ENCODE measurements at regions not wholly inside any gene's neighbourhood (a gene's known extent, or its start where the extent isn't known, plus 50 kb on each side); places are given as distances from the start of the nearest gene placed in this dataset.
A peak's percentile ranks its signal among the peaks of the same experiment; 100 is the strongest.

- DNase-seq (ENCODE audit: low spot score), result no peak
These were observed 560.4 kb downstream of the ETNK1 start for GRCh38 chr12:23185346-23185745.

DNA sequence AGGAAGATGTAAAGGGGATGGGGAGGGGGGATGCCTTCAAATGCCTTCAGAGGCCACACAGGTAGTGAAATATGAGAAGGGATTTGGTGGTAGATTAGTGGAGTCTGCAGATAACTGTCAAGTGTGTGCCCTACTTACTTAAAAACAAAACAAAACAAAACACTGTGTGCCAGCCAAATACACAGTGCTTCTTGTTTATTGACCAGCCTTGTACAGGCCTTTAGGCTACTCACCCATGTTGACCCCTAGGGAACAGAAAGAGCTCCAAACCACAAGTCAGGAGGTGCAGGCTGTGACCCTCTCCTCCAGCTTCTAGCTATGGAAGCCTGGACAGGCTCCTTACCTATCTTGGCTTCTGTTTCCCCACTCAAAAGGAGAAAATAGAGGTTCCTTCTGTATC is 562.0 kb downstream of the ETNK1 start:
- no peak for DNase-seq (ENCODE audit: low spot score)

DNA sequence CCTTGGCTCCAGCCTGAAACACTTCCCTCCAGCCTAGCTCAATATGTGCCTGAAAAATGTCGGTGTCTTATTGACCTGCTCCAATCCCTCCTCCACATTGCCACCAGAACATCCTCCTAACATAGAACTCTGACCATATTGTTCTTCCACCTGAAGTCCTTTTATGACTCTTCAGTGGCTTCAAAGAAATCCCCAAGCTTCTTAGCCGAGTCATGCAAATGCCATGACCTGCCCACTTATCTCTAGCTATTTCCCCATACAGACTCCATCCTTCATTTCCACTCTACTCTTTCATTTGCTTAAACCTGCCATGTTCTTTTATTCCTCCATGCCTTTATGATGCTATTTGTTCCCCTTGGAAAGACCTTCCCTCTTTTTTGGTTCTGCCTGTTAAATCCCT is 568.6 kb downstream of the ETNK1 start:
- no peak for DNase-seq (ENCODE audit: low spot score)

DNA sequence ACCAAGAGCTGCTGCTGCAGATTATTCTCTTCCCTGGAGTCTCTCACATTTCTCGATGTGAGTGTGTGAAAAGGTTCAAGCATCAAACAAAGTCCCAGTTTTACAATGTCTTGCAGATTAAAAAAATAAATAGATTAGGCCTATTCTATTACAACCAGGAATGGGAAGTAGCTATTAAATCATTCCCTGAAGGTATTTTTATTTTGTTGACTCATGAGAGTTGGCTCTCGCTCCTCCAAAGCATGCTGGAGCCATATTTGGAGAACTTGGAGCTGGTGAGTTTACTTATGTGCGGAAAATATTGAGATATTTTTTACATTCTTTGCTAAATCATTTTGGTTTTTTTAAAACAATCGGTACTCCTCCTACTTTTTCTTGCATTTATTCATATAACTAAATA is 572.3 kb downstream of the ETNK1 start:
- no peak for DNase-seq (ENCODE audit: low spot score)

- DNase-seq (ENCODE audit: low spot score), result no peak
These were observed 577.8 kb downstream of the ETNK1 start for GRCh38 chr12:23202728-23203127.

DNA sequence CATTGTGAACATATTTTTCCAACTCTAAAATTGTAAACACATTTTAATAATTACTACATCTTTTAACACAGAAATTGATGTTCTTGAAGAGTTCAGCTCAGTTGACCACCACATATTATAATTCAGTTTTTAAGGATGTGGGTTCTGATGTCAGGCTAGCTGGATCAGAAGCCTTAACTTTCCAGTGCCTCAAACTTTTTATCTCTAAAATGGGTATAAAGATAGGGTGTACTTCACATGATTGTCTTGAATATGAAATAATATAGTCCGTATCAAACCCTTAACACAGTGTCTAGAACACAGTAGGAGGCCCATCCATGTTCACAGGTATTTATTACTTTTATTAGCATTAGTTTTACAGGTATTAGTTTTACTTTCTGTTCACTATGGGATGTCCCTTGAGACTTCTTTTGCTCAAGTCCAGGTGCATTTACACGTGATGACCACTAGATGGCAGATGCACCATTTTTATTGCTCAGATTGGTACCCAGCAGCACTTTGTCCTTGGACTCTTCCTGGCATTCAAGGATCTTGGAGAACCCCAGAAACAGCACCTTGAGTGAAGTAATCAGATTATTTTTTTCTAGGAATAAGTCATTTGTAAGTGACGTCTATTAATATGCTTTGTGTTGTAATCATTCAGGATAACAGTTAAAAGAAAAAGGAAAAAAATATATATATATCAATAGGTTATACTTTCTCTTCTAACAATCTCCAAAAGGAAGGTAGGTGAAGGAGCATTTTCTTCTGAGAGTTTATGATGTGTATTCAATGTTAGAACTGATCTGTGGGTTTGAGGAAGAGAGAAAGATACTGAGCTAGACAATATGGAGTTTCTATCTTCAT is 580.2 kb downstream of the ETNK1 start:
- peak; percentile 32 for DNase-seq (ENCODE audit: low spot score)

- no peak for DNase-seq (ENCODE audit: low spot score)
These were observed 584.8 kb downstream of the ETNK1 start for GRCh38 chr12:23209793-23210192.

GRCh38 chr12:23210573-23210972 is 585.6 kb downstream of the ETNK1 start:
- DNase-seq (ENCODE audit: low spot score), result no peak

GRCh38 chr12:23211384-23212320 is 586.7 kb downstream of the ETNK1 start:
- no peak for DNase-seq (ENCODE audit: low spot score)

DNA sequence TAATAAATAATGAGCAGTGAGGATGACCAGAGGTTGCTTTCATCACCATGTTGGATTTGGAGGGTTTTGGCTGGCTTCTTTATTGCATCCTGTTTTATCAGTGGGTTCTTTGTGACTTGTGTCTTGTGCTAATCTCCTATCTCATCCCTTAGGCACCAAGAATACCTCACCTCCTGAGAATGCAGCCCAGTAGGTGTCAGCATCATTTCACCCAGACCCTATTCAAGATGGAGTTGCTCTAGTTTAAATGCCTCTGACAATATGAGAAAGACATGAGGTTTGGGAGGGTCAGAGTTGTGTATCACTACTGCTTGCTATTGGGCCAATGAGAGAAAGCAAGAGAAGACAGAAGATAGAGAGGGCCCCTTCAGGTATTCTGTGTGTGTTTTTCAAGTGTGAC is 592.2 kb downstream of the ETNK1 start:
- DNase-seq (ENCODE audit: low spot score), result no peak

DNA sequence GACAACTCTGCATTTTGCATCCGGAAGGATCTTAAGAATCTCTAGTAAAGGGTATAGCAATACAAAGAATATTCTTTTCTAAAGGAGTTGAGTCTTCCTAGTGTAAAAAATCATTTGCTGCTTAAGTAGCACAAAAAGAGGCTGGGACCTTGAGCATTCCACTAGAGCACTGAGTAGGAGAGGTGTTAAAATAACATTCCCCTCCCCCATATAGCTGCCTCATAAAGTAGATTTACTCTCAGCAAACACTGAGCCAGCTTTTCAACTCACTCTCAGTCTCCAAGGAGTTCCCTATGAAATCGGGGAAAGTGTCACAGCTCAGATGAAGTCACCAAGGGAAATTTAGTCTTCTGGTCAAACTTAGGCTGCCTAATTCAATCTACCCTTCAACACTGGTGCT is 592.7 kb downstream of the ETNK1 start:
- no peak for DNase-seq (ENCODE audit: low spot score)

DNA sequence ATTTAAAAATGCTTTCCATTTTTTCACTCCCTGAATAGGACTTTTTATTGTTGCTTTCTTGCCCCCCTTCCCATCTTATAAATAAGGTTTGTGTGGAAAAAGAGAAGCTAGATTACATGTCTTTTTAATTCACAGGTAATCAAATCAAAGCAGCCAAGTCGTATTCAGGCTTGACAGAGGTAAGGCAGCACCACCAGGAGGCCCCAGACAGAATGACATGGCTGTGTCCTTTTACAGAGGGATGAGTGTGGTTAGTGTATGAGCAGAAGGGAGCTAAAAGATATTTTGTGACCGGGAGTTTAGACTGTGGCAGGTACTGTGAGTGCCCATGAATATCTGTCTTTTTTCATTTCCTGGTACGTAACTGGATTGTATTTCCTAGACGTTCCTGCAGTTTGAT is 596.1 kb downstream of the ETNK1 start:
- peak; percentile 37 for DNase-seq (ENCODE audit: low spot score)

GRCh38 chr12:23221926-23222325 is 597.0 kb downstream of the ETNK1 start:
- DNase-seq (ENCODE audit: low spot score), result no peak

GRCh38 chr12:23222801-23223200 is 597.8 kb downstream of the ETNK1 start:
- no peak for DNase-seq (ENCODE audit: low spot score)

DNA sequence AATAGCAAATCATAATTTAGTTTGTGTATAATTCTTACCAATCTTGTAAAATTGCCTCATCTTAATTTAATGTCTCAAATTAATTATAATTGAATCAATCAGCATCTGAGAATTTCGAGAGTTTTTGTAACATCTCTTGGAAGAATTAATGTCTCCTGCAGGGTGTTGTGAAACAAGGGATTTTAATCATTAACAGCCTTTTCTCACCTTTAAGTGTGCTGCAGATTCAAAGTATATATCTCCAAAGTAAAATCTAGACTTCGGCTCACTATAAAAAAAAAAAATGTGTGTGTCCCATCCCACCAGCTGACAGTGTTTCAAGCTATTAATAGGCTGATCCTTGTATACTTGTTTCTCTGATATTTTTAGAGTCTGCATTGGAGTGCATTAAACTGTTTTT is 603.1 kb downstream of the ETNK1 start:
- no peak for DNase-seq (ENCODE audit: low spot score)

GRCh38 chr12:23230899-23231298 is 605.9 kb downstream of the ETNK1 start:
- no peak for DNase-seq (ENCODE audit: low spot score)

DNA sequence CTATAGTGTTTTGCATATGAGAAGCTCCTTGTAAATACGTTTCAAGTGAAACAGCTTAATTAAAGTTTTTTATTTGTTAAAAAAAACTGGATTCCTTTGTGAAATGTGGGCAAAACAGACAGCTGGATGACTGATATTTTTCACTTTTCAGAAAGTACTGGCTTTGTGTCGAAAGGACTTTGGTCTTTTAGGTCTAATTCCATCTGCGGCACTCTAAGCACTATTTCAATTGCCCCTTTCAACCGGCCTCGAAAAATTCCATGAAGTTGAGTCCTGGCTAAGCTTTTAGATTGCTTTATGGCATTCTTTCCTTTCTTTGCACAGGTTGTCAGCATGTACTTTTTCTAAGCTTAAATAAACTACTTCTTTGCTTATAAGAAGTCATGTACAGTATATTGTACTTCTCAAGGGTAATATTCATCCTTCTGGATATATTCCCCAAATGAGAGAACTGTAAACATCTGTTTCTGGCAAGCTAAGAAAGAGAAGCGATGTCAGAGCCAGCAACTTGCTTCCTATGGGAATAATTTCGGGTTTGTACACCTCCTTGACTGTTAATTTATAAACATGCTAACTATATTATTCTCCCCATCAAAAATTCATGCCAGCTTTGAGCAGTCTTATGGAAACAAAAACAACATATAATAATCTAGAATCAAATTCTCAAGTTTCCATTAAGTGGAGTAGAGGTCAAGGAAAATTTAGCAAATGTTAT is 611.3 kb downstream of the ETNK1 start:
- DNase-seq (ENCODE audit: low spot score), result peak; percentile 13

DNA sequence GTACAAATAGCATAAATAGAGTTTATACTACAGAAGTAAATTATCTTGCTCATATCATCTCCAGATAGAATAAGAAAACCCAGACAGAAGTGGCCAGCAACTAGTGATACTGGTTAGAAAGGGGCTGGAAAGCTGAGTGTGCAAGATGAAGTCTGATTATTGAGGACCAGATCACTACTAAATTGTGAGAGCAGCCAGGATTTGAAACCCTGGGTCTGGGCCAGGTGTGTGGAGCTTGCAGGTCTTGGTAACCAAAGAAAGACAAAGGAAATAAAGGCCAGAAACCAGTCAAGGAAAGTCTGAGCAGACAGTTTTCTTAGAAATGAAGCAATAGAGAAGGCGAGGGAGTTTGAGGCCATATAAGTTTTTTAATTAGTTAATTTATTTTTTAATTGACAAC is 611.8 kb downstream of the ETNK1 start:
- no peak for DNase-seq (ENCODE audit: low spot score)

- DNase-seq (ENCODE audit: low spot score), result no peak
These were observed 613.2 kb downstream of the ETNK1 start for GRCh38 chr12:23238190-23238589.

- no peak for DNase-seq (ENCODE audit: low spot score)
These were observed 614.0 kb downstream of the ETNK1 start for GRCh38 chr12:23238957-23239356.

DNA sequence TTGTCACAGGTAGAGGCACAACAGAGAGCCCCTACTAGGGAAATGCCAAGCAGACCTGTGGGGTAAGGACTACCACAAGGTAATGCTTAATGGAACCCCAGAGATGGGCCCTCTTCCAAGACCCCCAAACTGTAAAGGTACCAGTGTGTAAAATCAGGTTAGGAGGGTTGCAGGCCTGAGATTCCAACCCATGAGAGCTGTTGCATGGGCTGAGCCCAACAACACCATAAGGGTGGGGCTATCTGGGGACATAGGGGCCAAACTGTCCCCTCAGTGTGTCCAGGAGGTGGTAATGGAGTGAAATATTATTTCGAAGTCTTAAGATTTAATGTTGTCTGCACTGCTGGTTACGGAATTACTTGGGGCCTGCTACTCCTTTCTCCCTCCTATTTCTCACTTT is 620.2 kb downstream of the ETNK1 start:
- DNase-seq (ENCODE audit: low spot score), result no peak

GRCh38 chr12:23253191-23253590 is 628.2 kb downstream of the ETNK1 start:
- DNase-seq (ENCODE audit: low spot score), result no peak

Data from HuH-7 (cell line).